ENCODE measurements at regions not wholly inside any gene's neighbourhood (a gene's known extent, or its start where the extent isn't known, plus 50 kb on each side); places are given as distances from the start of the nearest gene placed in this dataset.

DNA sequence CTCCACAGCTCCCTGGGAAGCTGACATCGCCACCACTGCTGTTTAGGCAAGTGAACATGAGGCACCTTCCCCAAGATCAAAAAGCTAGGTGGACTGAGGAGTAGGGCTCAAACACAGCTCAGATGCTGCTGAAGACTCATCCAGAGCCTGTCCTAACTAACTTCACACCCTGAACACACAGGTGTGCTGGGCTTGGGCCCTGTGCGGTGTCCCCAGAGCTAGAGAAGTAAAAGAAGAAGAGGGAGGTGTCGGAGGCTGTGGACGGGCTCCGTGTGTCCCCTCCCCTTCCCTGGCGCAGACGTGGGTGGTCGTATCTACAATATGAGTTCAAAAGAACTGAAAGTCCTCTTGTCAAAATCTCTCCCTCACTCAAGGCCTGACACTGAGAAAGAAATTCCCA lies 373.4 kb upstream of the MGMT start:
- in situ Hi-C loops (cut with HindIII; ENCODE audit: low pct_unique_long_range_greater_than_20kb, low sequenced_read_pairs) = no loop called here
- DNase-seq (ENCODE audit: low read depth, low spot score) = no peak

DNA sequence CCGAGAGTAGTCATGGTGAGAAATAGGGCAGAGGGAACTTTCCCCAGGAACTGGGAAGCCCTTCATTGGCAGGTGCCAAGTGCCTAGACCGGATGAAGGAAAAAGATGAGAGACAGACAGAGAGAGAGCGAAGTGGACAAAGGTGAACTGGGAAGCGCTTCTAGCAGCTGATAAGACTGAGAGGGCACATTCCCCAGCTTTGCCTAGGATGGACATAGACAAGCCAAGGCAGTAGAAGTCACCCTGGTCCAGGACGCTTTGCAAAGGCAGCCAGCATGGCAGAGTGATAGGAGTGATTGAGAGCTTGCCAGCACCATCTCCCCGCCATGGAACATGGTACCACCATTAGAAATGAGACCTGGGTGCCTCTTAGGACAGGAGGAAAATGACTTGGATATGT lies 372.8 kb upstream of the MGMT start:
- no peak for DNase-seq (ENCODE audit: low read depth, low spot score)
- in situ Hi-C loops (cut with HindIII; ENCODE audit: low pct_unique_long_range_greater_than_20kb, low sequenced_read_pairs) = no loop called here

DNA sequence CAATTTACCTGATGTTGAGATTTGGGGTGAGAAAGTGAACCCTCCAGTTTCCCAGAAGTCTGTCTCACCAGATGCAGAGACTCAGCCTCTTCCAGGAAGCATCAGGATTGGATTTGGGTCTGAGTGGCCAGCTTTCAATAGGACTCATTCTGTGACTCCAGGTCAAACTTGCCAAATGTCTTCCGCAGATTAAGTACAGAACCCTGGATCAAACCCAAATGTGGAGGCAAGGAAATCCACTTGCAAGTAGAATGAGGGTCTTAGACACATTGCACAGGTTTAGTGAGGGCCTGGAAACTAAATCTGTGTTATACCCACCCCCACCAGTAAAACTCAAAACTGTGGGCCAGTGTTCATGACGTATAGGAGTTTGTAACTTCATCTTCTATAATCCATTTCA lies 372.2 kb upstream of the MGMT start:
- no peak for DNase-seq (ENCODE audit: low read depth, low spot score)
- in situ Hi-C loops (cut with HindIII; ENCODE audit: low pct_unique_long_range_greater_than_20kb, low sequenced_read_pairs) = no loop called here

GRCh38 chr10:129095680-129096064 lies 371.4 kb upstream of the MGMT start:
- in situ Hi-C loops (cut with HindIII; ENCODE audit: low pct_unique_long_range_greater_than_20kb, low sequenced_read_pairs) = no loop called here
- DNase-seq (ENCODE audit: low read depth, low spot score) = no peak

- in situ Hi-C loops (cut with HindIII; ENCODE audit: low pct_unique_long_range_greater_than_20kb, low sequenced_read_pairs) = no loop called here
- DNase-seq (ENCODE audit: low read depth, low spot score) = no peak
Measured at GRCh38 chr10:129096065-129096984, 370.7 kb upstream of the MGMT start.

GRCh38 chr10:129097776-129098330 lies 369.2 kb upstream of the MGMT start:
- no peak for DNase-seq (ENCODE audit: low read depth, low spot score)
- in situ Hi-C loops (cut with HindIII; ENCODE audit: low pct_unique_long_range_greater_than_20kb, low sequenced_read_pairs) = no loop called here

DNA sequence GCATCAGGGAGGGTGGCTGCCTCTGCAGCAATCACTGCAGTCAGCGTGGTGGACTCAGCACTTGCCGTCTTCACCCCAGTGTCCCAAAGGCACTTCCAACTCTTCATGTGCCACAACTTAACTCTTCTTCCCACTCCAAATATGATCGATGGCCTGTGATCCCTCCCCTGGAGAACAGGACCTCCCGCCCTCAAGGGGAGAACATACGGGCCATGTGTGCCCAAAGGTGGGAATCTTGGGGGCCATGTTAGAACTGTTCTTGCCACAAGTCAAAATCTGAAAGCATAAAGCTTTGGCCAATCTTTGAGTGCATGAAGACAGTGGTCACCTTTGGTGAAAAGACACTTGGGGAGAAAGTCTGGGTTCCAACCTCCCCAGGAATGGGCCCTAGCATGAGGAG lies 368.5 kb upstream of the MGMT start:
- in situ Hi-C loops (cut with HindIII; ENCODE audit: low pct_unique_long_range_greater_than_20kb, low sequenced_read_pairs) = no loop called here
- DNase-seq (ENCODE audit: low read depth, low spot score) = no peak

DNA sequence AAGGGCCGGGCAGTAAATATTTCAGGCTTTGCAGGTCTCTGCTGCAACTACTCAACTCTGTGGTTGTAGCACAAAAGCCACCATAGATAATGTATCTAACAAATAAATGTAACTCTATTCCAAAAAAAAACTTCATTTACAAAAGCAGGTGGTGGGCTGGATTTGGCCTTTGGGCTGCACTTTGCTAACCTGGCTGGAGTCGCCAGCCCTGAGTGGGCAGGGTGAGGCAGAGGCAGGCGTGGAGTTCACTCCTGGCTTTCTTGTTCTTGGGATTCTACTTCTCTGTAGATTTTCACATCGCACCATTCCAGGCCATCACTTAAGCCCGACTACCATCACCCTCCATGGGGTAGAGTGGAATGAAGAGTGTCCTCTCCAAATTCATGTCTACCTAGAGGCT lies 367.6 kb upstream of the MGMT start:
- in situ Hi-C loops (cut with HindIII; ENCODE audit: low pct_unique_long_range_greater_than_20kb, low sequenced_read_pairs) = no loop called here
- DNase-seq (ENCODE audit: low read depth, low spot score) = no peak

- DNase-seq (ENCODE audit: low read depth, low spot score) = no peak
- in situ Hi-C loops (cut with HindIII; ENCODE audit: low pct_unique_long_range_greater_than_20kb, low sequenced_read_pairs) = no loop called here
Measured at GRCh38 chr10:129099992-129100391, 367.0 kb upstream of the MGMT start.

GRCh38 chr10:129101232-129101980 lies 365.6 kb upstream of the MGMT start:
- no peak for DNase-seq (ENCODE audit: low read depth, low spot score)
- in situ Hi-C loops (cut with HindIII; ENCODE audit: low pct_unique_long_range_greater_than_20kb, low sequenced_read_pairs) = no loop called here

DNA sequence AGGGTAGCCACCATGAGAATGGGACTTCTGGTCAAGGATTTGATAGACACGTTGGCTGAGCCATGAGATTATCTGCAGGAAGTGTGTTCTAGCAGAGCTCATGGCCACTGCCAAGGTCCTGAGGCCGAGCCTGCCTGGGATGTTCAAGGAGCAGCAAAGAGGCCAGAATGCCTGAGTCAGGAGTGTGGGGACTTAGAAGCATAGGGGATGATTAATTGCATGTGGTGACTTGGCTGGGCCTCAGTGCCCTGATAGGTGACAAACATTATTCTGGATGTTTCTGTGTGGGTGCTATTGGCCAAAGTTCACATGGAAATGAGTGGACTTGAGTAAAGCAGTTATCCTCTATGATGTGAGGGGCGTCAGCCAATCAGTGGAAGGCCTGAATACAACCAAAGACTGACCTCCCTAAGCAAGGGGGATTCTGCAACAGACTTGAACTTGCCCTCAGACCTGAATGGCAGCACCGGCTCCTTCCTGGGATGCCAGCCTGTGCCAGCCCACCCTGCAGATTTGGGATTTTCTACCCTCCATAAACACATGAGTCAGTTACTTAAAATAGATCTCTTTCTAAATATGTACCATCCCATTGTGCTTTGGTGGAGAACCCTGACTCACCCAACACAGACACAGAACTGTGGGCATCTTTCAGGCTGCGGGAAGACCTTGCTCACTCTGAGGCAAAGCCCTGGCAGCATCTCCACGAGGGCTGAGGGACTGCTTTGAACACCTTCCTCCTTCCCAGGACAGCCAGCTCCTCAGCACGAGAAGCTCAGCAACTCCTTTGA lies 363.9 kb upstream of the MGMT start:
- DNase-seq (ENCODE audit: low read depth, low spot score) = no peak
- in situ Hi-C loops (cut with HindIII; ENCODE audit: low pct_unique_long_range_greater_than_20kb, low sequenced_read_pairs) = no loop called here

DNA sequence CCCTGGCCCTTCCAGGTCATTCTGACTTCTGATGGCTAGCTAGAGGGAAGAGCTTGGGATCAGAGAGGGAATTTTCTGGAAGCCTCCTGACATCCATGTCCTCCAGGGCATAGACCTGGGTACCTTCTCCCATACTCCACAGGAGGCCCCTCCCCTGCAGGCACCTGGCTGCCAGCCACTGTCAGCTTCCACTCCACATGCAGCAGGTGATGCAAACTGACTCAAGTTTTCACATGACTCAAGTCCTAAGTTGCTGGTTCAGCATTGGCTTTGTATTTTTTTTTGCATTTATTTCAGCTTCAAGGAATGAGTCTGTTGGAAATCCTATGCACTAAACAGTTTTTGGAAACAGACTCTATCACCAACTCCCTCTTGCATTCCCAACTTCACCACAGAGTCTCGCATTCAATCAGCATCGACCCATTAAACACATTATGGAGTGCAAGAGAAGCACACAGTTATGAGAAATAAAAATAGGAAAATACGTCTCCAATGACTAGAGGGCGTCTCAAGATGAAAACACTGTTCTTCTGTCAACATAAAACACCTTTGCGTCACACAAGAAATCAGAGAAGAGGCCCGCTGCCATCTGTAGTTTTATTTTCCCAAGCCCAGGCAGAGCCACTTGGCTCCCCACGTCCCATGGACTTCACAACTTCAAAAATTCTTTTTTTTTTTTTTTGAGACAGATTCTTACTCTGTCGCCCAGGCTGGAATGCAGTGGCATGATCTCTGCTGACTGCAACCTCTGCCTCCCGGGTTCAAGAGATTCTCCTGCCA lies 362.6 kb upstream of the MGMT start:
- DNase-seq (ENCODE audit: low read depth, low spot score) = no peak
- in situ Hi-C loops (cut with HindIII; ENCODE audit: low pct_unique_long_range_greater_than_20kb, low sequenced_read_pairs) = no loop called here

GRCh38 chr10:129105266-129105665 lies 361.8 kb upstream of the MGMT start:
- in situ Hi-C loops (cut with HindIII; ENCODE audit: low pct_unique_long_range_greater_than_20kb, low sequenced_read_pairs) = no loop called here

DNA sequence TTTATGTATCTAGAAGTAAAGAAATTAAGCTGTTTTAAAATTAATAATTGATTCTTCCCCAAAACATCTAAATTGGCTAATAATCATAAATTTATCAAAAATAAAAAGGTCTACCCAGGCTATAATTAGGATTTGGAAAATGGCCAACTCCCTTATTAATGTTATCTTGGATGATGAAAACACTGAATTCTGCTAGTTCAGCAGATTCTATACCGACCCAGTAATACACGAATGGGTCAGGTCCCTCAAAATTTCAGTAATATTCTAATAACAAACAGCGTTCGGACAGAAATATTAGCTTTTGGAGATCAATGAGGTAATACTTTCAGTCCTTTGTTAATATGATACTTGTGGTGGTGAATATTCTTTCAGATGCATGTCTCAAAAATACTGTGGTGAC lies 360.7 kb upstream of the MGMT start:
- in situ Hi-C loops (cut with HindIII; ENCODE audit: low pct_unique_long_range_greater_than_20kb, low sequenced_read_pairs) = no loop called here
- no peak for DNase-seq (ENCODE audit: low read depth, low spot score)

More at GRCh38 chr10:129105266-129105665, 361.8 kb upstream of the MGMT start:
- no peak for DNase-seq (ENCODE audit: low read depth, low spot score)

DNA sequence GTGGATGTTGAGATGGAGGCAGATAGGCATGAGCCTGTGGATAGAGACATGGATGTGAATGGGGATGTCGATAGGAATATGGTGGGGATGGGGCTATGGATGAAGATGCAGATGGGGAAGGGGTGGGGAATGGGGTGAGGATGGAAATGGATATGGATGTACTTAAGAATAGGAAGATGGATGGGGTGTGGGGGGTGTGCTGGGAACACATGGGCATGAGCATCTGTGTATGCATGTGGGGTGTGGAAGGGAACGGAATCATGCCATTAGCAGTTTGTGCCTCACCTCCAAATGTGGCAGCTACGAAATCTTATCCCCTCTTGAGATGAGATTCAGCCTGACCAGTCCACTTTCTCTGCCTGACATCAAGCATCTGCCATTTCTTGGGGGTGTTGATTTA lies 359.5 kb upstream of the MGMT start:
- DNase-seq (ENCODE audit: low read depth, low spot score) = no peak
- in situ Hi-C loops (cut with HindIII; ENCODE audit: low pct_unique_long_range_greater_than_20kb, low sequenced_read_pairs) = no loop called here

GRCh38 chr10:129108378-129108777 lies 358.7 kb upstream of the MGMT start:
- in situ Hi-C loops (cut with HindIII; ENCODE audit: low pct_unique_long_range_greater_than_20kb, low sequenced_read_pairs) = no loop called here
- no peak for DNase-seq (ENCODE audit: low read depth, low spot score)

GRCh38 chr10:129108994-129109393 lies 358.0 kb upstream of the MGMT start:
- DNase-seq (ENCODE audit: low read depth, low spot score) = no peak
- in situ Hi-C loops (cut with HindIII; ENCODE audit: low pct_unique_long_range_greater_than_20kb, low sequenced_read_pairs) = no loop called here

Measured in SK-MEL-5 (cell line).